GM21367 (cell line): ENCODE measurements at regions not wholly inside any gene's neighbourhood (a gene's known extent, or its start where the extent isn't known, plus 50 kb on each side); places are given as distances from the start of the nearest gene placed in this dataset.

Experiments
- ATAC-seq: cut with Tn5 transposase; IDR thresholded peaks from one replicate; pipeline ENCODE4 v1.9.1; 2021; ENCODE audit not compliant: unreplicated experiment

- ATAC-seq = no peak
Observed at GRCh38 chr1:34270181-34270580, 93.5 kb downstream of the C1orf94 start.

GRCh38 chr1:34272152-34272551 is 95.4 kb downstream of the C1orf94 start:
- ATAC-seq = no peak

GRCh38 chr1:34275150-34275549 is 98.4 kb downstream of the C1orf94 start:
- no peak for ATAC-seq

- ATAC-seq = no peak
Observed at GRCh38 chr1:34276606-34277005, 99.9 kb downstream of the C1orf94 start.

GRCh38 chr1:34277150-34277549 is 100.4 kb downstream of the C1orf94 start:
- no peak for ATAC-seq

- ATAC-seq = no peak
Observed at GRCh38 chr1:34278211-34278610, 101.5 kb downstream of the C1orf94 start.

- ATAC-seq = no peak
Observed at GRCh38 chr1:34279971-34280370, 103.3 kb downstream of the C1orf94 start.

GRCh38 chr1:34280509-34280908 is 103.8 kb downstream of the C1orf94 start:
- ATAC-seq = no peak

GRCh38 chr1:34283142-34283541 is 106.4 kb downstream of the C1orf94 start:
- ATAC-seq = no peak

GRCh38 chr1:34286511-34286910 is 109.8 kb downstream of the C1orf94 start:
- no peak for ATAC-seq

- ATAC-seq = no peak
Observed at GRCh38 chr1:34290831-34291230, 114.1 kb downstream of the C1orf94 start.

- no peak for ATAC-seq
Observed at GRCh38 chr1:34292472-34292871, 115.8 kb downstream of the C1orf94 start.

- ATAC-seq = no peak
Observed at GRCh38 chr1:34296059-34296458, 119.4 kb downstream of the C1orf94 start.

- ATAC-seq = no peak
Observed at GRCh38 chr1:34302798-34303197, 126.1 kb downstream of the C1orf94 start.

- ATAC-seq = no peak
Observed at GRCh38 chr1:34303218-34303617, 126.5 kb downstream of the C1orf94 start.

GRCh38 chr1:34306568-34306967 is 129.9 kb downstream of the C1orf94 start:
- no peak for ATAC-seq

- no peak for ATAC-seq
Observed at GRCh38 chr1:34312359-34312758, 135.7 kb downstream of the C1orf94 start.

- no peak for ATAC-seq
Observed at GRCh38 chr1:34315974-34316373, 139.3 kb downstream of the C1orf94 start.

GRCh38 chr1:34316773-34317172 is 140.1 kb downstream of the C1orf94 start:
- ATAC-seq = no peak

GRCh38 chr1:34319218-34319617 is 142.5 kb downstream of the C1orf94 start:
- ATAC-seq = no peak

- ATAC-seq = no peak
Observed at GRCh38 chr1:34320053-34320669, 143.5 kb downstream of the C1orf94 start.

- ATAC-seq = no peak
Observed at GRCh38 chr1:34322969-34323368, 146.3 kb downstream of the C1orf94 start.

- no peak for ATAC-seq
Observed at GRCh38 chr1:34324879-34325440, 148.3 kb downstream of the C1orf94 start.
